GM19395 (cell line): ENCODE measurements at regions not wholly inside any gene's neighbourhood (a gene's known extent, or its start where the extent isn't known, plus 50 kb on each side); places are given as distances from the start of the nearest gene placed in this dataset.
"Not testable (repeated sequence)": the region's sequence is repeated elsewhere in the genome, so short reads cannot be mapped to it uniquely, and the experiment has no call there.

Source experiments
- ATAC-seq: cut with Tn5 transposase; IDR thresholded peaks from one replicate; pipeline ENCODE4 v1.9.1; 2021; ENCODE audit warnings: mild to moderate bottlenecking, moderate library complexity; ENCODE audit not compliant: unreplicated experiment

DNA sequence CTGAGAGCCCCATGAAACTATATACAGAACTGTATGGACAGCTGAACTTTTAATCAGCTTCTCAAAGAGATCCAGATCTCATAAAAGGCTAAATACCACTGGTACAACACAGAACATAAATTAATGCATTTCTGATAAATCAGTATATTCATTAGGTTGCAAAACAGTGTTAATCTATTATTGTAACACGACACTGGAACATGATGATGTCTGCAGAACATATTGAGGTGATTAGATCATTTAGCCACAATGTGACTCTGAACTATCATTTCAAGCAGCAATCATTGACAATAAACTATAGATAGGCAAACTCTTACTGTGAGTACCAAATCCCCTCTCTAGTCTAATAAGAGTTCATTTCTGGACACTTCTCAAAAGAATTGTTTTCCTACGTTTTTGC, 50.3 kb downstream of the GASK1B start:
- no peak for ATAC-seq

DNA sequence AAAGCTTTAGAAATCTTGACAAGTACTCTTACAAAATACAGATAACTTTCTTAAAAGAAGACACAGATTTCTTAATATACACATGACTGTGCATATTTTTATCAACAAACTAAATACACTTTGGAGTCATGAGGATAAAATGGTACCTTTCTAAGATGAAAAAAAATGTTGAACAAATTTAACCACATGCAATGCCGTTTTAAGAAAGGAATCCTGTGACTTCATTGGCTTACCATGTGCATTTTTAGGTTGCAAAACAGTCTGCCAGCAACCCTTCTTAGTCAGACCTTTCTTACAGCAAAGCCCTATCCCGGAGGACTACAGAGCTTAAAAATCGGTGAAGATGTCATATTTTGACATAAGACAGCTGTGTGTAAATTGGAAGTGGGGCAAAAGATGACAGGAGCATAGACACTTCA, 51.7 kb downstream of the GASK1B start:
- no peak for ATAC-seq

DNA sequence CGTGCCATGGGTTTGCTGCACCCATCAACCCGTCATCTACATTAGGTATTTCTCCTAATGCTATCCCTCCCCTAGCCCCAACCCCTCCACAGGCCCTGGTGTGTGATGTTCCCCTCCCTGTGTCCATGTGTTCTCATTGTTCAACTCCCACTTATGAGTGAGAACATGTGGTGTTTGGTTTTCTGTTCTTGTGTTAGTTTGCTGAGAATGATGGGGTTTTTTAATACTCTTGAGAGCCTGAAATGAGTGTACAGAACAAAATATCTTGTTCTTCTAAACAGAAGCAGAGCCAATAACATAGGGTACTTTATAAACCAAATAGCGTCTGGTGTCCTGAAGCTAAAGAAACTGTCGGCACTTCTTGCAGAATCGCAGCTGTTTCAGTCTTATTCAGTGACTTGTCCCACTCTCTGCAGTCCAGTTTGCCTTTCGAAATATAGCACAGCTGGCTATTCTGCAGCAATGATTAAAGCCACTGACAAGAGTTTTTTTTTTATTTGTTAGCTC, 52.1 kb downstream of the GASK1B start:
- ATAC-seq, result not testable (repeated sequence)

DNA sequence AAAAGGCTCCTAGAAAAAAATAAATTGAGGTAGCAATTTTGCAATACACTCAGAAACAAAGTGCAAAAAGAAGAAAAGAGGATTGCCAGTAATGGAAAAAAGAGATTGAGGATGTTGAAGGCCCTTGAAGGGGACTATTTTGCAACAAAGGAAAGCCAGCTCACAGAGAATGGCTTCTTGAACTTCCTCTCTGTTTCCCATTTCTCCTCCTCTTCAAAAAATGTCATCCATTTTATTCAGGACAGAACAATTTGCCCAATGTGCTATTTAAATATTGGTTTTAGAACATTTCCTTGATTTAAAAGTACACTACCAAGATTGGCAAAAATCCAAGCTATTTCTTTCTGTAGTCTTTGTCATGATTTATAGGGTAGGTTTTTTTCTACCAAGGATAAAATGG, 60.2 kb downstream of the GASK1B start:
- ATAC-seq, result no peak

DNA sequence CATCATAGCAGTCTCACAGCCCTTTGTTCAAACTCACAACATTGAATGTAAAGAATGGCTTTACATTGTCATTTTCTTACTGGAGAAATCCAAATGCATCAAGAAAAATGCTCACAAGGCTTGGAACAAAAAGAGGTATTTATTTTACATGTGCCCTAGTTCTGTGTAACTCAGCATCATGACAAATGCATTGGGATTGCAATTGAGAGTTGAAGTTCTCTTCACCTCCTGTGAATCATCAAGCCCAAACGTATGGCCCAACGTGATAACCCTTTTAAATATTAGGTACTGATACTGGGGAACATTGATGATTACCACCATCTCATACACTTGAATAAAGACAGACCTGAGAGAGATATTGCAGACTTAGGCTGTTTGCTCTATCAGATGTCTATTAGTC, 61.6 kb downstream of the GASK1B start:
- no peak for ATAC-seq

DNA sequence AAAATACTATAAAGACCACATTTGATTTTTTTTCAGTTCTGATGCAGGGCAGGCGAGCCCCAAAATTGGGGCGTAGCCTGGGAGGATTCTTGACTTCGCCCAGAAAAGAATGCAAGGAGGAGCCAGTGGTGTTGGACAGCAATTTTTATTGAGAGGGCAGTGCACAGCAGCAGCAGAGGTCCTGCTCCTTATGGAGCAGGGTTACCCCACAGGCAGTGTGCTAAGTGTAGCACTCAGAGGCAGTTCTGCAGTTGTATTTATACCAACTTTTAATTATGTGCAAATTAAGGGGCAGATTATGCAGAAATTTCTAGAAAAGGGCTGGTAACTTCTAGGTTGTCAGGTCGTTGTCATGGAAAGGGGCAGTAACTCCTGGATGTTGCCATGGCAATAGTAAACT, 69.9 kb downstream of the GASK1B start:
- ATAC-seq, result no peak

DNA sequence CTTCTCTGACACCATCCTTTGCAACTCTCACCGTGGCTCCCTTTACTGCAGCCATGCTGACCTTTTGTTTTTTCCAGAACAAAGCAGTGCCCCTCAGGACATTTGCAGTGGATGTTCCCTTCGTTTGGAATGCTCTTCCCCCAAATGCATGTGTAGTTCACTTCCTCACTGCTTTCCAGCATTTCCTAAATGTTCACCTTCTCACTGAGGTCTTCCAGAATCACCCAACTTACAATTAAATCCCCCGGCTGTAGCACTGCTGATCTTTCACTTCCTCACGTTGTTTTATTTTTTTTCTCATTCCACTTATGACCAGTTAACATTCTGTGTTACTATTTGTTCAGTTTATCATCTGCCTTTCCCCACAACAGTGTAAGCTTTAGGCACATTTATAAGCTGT, 73.1 kb downstream of the GASK1B start:
- no peak for ATAC-seq

DNA sequence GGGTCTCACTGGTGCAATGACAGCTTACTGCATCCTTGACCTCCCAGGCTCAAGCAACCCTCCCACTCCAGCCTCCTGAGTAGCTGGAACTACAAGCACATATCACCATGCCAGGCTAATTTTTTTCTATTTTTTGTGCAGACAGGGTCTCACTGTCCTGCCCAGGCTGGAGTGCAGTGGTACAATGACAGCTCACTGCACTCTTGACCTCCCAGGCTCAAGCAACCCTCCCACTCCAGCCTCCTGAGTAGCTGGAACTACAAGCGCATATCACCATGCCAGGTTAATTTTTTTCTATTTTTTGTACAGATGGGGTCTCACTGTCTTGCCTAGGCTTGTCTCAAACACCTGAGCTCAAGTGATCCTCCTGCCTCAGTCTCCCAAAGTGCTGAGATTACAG, 74.0 kb downstream of the GASK1B start:
- ATAC-seq, result no peak

DNA sequence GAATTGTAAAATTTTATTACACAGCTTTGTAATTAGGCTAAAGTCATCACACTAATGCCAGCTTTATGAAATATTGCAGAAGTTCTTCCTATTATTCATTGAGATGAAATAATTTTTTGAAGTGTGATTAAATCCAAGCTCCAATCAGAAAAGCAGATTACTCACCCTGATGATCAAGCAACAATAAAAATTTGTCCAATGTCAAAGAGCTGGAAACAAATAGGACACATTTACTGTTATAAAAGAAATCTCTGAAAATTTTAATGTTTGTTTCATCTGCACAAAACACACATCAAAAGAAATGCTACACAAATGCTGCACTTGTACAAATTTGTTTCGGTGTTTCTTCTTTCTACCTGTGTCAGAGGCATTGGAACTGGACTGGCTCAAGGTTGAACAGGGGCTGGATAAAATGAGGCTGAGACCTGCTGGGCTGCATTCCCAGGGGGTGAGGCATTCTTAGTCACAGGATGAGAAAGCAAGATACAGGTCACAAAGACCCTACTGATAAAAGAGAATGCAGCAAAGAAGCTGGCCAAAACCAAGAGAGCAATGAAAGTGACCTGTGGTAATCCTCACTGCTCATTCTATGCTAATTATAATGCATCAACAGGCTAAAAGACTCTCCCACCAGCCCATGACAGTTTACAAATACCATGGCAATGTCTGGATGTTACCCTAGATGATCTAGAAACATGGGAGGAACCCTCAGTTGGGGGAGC, 78.3 kb downstream of the GASK1B start:
- no peak for ATAC-seq

DNA sequence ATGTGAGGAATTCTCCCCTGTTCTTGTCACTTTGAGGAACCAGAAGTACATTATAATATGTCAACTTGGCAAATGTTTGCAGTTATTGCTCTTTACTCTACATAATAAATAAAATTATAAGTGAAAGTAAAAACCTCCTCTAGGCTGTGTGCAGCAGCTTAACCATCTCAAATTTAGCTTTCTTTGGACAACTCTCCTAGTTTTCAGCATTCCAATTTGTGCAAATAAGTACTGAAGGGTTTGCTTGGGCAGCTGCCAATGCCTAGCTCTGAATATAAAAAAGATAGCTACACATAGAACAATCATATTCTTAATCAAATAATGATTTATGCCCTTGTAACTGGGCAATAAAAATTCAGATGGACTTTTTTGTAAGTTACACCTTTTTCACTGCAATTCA, 82.5 kb downstream of the GASK1B start:
- ATAC-seq, result no peak

DNA sequence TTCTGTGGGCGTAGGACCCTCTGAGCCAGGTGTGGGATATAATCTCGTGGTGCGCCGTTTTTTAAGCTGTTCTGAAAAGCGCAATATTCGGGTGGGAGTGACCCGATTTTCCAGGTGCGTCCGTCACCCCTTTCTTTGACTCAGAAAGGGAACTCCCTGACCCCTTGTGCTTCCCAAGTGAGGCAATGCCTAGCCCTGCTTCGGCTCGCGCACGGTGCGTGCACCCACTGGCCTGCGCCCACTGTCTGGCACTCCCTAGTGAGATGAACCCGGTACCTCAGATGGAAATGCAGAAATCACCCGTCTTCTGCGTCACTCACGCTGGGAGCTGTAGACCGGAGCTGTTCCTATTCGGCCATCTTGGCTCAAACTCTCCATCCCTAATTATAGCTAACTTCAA, 82.9 kb downstream of the GASK1B start:
- ATAC-seq, result not testable (repeated sequence)

DNA sequence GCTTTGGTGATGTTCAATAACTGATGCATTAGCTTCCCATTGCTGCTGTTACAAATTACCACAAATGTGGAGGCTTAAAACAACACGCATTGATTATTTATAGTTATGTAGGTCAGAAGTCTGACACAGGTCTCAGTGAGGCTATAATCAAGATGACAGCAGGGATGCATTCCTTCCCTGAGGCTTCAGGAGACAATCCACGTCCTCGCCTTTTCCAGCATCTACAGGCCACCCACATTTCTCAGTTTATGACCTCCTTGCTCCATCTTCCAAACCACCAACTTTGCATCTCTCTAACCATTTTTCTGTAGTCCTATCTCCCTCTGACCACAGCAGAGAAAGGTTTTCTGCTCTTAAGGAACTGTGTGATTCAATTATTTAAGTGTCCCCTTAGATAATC, 92.5 kb downstream of the GASK1B start:
- no peak for ATAC-seq

DNA sequence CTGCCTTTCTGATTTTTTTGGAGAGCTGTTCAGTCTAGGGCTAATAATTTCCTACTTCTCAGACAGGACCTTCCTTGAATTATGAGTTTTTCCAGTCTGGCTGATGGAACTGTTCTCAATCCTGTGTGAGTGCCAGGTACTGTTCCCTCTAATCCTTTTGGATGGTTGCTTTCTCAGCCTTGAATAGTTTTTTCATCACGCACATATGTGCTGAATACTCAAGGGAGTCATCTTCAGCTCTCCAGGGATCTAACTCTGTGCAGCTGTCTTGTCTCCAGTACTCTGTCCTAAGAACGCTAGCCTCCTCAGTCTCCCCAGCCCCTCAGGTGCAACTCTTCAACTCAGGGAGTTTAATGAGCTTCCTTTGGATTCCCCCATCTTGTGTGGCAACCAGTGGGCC, 93.2 kb downstream of the GASK1B start:
- ATAC-seq, result no peak

DNA sequence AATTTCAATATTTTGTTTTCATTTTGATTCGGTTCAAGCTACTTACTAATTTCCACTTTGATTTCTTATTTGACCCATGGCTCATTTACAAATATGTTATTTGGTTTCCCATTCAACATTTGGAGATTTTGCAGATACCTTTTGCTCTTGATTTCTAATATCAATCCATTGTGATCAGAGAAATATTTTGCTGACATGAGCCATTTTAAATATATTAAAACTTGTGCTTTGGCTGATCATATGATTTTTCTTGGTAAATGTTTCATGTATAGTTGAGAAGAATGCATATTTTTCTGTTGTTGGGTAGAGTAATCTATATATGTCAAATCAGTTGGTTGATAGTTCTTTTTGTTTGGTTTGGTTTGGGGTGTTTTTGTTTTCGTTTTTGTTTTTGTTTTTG, 95.0 kb downstream of the GASK1B start:
- ATAC-seq, result no peak

DNA sequence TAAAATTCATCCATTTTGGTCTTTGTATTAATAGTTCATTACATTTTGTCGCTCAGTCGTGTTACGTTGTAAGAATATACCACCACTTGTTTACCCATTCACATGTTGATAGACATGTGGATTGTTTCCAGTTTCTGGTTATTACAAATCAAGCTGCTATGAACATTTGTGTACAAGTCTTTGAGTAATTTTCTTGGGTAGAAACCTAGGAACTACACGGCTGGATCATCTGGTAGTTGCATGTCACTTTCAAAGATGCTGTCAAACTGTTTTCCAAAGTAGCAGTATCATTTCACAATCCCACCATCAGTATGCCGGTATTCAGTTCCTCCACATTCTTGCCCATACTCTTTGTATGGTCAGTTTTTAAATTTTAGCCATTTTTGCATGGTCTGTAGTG, 98.0 kb downstream of the GASK1B start:
- no peak for ATAC-seq

DNA sequence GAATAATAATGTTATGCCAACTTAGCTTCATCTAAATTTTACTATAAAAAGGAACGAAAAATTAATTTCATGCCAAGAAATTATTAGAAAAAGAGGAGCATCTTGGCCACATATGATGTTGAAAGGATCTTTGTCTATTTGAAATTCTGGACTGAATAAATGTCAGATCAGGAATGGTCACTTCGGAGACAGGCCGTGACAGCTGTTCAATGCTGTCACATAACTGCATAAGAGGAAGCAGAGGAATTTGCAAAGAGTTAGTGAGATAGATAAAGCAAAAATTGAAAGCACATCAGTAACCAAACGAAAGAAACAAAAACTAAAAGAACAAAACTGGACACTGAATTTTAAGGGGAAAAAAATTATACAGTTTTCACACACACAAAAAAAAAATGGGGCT, 100.9 kb downstream of the GASK1B start:
- ATAC-seq, result no peak

DNA sequence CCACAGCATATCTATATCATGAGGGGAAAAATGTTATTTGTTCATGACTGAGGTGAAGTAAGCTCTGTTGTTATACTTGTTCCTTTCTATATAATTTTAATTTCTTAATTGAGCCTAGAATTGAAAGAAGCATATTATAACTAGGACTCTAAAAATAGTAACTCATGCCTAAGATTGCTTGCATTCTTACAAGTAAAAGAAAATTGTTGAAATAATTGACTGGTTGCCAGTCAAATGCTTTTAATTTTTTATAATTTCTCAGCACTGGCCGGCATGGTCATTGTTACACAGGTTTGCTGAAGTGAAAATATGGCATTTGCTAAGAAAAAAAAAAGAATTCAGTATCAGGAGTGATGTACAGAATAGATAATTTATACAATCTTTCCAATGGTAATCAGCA, 104.8 kb downstream of the GASK1B start:
- no peak for ATAC-seq

DNA sequence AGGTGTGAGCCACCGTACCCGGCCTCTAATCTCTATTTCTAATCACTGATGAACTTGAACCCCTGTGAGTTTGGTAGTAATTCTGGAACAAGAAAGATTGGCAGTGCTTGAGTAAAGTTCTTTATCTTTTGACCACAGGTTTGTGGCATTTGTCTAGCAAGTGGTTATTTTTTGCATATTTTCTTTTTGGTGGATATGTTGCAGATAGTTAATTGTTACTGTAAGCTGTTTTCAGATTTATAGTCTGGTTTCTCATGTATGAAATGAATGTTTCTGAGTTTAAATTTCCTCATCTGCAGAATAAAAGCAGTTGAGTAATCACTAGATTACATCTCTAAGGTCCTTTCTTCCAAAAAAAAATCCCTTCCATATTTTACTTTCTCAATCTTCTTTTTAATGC, 105.2 kb downstream of the GASK1B start:
- no peak for ATAC-seq

DNA sequence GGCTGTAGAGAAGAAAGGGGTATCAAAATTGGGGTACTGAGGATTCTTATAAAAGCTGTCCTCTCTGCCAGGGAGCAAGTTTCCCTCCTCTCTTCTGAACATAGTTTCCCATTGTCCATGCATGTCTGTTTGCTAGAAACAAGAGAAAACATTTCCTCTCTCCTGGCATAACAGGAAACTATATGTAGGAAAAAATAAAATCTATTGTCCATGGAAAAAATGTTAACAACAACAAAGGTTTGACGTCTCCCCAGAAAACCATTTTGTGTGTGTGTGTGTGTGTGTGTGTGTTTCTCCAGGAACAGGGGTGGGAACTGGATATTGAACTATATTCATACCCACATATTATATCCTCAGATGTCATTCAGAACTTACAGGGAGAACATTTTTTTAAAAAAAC, 107.2 kb downstream of the GASK1B start:
- no peak for ATAC-seq

DNA sequence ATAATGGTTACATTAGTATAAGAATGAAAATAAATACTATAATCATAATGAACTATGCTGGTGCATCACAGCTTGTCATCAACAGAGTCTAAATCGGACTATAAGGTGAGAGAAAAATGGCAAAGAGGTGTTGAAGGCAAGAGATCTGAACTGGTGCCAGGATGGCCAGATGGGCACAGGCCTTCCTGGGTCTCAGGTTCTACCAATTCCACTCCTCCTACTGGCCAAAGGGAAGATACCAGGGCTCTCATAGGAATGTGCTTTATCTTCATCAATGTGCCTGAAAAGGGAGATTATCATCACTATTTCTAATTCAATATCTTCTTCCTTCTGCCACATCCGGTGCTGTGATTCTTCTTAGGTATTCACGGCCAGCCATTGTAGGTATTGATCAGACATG, 107.6 kb downstream of the GASK1B start:
- ATAC-seq, result no peak

DNA sequence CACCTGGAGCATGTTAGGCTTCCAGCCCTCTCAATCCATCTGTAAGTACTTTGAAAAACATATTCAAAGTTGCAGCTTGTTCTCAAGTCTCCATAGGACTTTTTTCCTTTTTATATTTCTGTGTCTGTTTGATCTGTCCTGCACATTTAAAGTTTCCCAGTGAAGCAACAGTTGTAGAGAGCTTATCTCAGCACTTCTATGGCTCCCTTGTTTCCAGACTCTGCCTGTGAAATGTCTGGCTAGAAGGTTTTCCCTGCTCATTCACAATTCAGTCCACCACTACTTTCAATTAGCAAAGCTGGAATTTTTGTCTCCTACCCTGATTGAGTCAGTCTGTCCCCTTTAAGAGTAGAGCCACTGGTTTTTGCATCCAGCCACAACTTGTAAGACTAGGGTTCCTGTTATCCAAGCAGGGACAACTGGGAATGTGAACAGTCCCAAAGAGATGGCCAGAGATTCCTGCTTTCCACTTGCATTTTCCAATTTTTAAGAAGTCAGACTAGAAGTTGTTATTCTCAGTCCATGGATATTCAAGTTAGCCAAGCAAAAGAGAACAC, 116.1 kb downstream of the GASK1B start:
- ATAC-seq, result no peak

DNA sequence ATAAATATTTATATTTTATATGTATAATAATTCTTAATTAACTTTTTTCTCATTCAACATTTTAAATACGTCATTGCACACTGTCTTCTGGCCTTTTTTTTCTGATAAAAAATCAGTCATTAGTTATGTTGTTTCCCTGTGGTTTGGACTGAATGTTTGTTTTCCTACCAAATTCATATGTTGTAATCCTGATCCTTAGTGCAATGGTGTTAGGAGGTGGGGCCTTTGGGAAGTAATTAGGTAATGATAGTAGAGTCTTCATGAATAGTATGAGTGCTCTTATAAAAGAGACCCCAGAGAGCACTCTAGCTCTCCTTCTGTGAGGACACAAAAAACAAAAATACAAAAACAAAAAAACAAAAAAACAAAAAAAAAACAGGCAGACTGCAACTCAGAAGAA, 117.2 kb downstream of the GASK1B start:
- no peak for ATAC-seq

DNA sequence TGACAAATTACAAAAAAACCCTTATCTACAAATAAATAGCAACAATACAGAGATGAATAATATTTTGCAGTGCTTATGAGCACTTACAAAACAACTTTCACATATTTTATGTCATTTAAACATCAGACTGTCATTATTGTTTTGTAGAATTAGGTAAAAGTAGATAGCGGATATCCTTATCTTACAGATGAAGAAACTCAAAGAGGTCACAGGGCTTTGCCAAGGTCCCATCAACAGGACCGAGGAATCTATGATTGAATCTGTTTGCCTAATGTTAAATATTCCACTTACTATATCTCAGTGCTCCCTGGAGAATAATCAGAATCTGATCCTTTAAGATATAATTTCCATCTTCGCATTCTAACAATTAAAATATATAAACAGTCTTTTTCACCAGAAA, 119.0 kb downstream of the GASK1B start:
- ATAC-seq, result no peak
